ENCODE measurements at regions not wholly inside any gene's neighbourhood (a gene's known extent, or its start where the extent isn't known, plus 50 kb on each side); places are given as distances from the start of the nearest gene placed in this dataset.
A peak's percentile ranks its signal among the peaks of the same experiment; 100 is the strongest.

DNA sequence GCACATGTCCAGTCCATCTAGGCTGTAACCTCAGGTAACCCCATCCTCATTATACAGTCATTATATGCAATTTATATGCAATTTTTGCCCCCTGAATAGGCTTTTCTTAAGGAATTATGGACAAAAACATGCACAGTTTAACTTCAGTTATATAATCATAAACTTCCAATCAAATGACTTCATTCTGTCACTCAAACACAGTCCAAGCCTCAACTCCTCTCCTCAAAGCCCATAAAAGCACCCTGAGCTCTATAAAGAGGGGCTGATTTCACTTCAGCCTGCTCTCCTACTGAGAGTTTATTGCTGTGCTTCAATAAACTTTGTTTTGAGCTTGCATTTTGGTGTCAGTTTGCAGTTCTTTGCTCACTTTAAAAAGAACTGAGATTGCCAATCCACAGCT lies 1805.5 kb downstream of the BRINP3 start:
- in situ Hi-C loops (cut with HindIII; ENCODE audit: low sequenced_read_pairs) = no loop called here
- TF ChIP-seq, protein P1, sequence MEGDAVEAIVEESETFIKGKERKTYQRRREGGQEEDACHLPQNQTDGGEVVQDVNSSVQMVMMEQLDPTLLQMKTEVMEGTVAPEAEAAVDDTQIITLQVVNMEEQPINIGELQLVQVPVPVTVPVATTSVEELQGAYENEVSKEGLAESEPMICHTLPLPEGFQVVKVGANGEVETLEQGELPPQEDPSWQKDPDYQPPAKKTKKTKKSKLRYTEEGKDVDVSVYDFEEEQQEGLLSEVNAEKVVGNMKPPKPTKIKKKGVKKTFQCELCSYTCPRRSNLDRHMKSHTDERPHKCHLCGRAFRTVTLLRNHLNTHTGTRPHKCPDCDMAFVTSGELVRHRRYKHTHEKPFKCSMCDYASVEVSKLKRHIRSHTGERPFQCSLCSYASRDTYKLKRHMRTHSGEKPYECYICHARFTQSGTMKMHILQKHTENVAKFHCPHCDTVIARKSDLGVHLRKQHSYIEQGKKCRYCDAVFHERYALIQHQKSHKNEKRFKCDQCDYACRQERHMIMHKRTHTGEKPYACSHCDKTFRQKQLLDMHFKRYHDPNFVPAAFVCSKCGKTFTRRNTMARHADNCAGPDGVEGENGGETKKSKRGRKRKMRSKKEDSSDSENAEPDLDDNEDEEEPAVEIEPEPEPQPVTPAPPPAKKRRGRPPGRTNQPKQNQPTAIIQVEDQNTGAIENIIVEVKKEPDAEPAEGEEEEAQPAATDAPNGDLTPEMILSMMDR (IDR thresholded peaks at IDR 0.05; ENCODE audit: low read depth, low read length) = no peak
- DNase-seq (ENCODE audit: low read depth, low spot score) = no peak
- H3K4me3 ChIP-seq (ENCODE audit: low read depth, low read length) = no peak overlapping the region

GRCh38 chr1:188689542-188689941 lies 1788.1 kb downstream of the BRINP3 start:
- in situ Hi-C loops (cut with HindIII; ENCODE audit: low sequenced_read_pairs) = no loop called here
- TF ChIP-seq, protein P1 (IDR thresholded peaks at IDR 0.05; ENCODE audit: low read depth, low read length) = no peak
- no peak overlapping the region for H3K4me3 ChIP-seq (ENCODE audit: low read depth, low read length)
- DNase-seq (ENCODE audit: low read depth, low spot score) = peak; percentile 66

- TF ChIP-seq, protein P1 (IDR thresholded peaks at IDR 0.05; ENCODE audit: low read depth, low read length) = no peak
- DNase-seq (ENCODE audit: low read depth, low spot score) = no peak
- no peak overlapping the region for H3K4me3 ChIP-seq (ENCODE audit: low read depth, low read length)
- in situ Hi-C loops (cut with HindIII; ENCODE audit: low sequenced_read_pairs) = no loop called here
These were observed 1777.5 kb downstream of the BRINP3 start for GRCh38 chr1:188700116-188700515.

- in situ Hi-C loops (cut with HindIII; ENCODE audit: low sequenced_read_pairs) = no loop called here
- TF ChIP-seq, protein P1 (IDR thresholded peaks at IDR 0.05; ENCODE audit: low read depth, low read length) = peak; percentile 9
- peak; percentile 85 for DNase-seq (ENCODE audit: low read depth, low spot score)
- H3K4me3 ChIP-seq (ENCODE audit: low read depth, low read length) = no peak overlapping the region
These were observed 1770.9 kb downstream of the BRINP3 start for GRCh38 chr1:188706742-188707141.

GRCh38 chr1:188708795-188709535 lies 1768.7 kb downstream of the BRINP3 start:
- in situ Hi-C loops (cut with HindIII; ENCODE audit: low sequenced_read_pairs) = no loop called here
- TF ChIP-seq, protein P1 (IDR thresholded peaks at IDR 0.05; ENCODE audit: low read depth, low read length) = no peak
- H3K4me3 ChIP-seq (ENCODE audit: low read depth, low read length) = no peak overlapping the region
- DNase-seq (ENCODE audit: low read depth, low spot score) = no peak

GRCh38 chr1:188715566-188715965 lies 1762.1 kb downstream of the BRINP3 start:
- no peak for DNase-seq (ENCODE audit: low read depth, low spot score)
- in situ Hi-C loops (cut with HindIII; ENCODE audit: low sequenced_read_pairs) = no loop called here
- H3K4me3 ChIP-seq (ENCODE audit: low read depth, low read length) = no peak overlapping the region
- TF ChIP-seq, protein P1 (IDR thresholded peaks at IDR 0.05; ENCODE audit: low read depth, low read length) = no peak

All from astrocyte of the spinal cord (primary cell).